HCT116 (cell line): ENCODE measurements at regions not wholly inside any gene's neighbourhood (a gene's known extent, or its start where the extent isn't known, plus 50 kb on each side); places are given as distances from the start of the nearest gene placed in this dataset.

ENCODE experiments used
- ATAC-seq: fragments of 200-7000 bp; cut with Tn5 transposase; 2 replicates; pipeline ENCODE4 v1.9.1; 2020; ENCODE audit warnings: mild to moderate bottlenecking, moderate library complexity
- BruUV-seq: library from RNA; stranded (reverse); fragments of 400-500 nt; replicated peaks from 2 replicates; lab custom pipeline; 2021; lab: Mats Ljungman, UMichigan
- CTCF ChIA-PET: fragments of 300-600 bp; sonication (Branson Sonifier 250); formaldehyde crosslinking; loops from one replicate; lab custom pipeline; 2021; ENCODE audit warnings: antibody characterized with exemption; lab: Charles Lee
- POLR2A ChIA-PET: fragments of 300-600, 350-600 bp; sonication (Branson Sonifier 250); formaldehyde crosslinking; loops from one replicate; lab custom pipeline; 2021; ENCODE audit warnings: antibody characterized with exemption; lab: Charles Lee
- RAD21 ChIA-PET, 2 experiments: fragments of 300-600 bp; sonication (Branson Sonifier 250); formaldehyde crosslinking; loops; one replicate each; lab custom pipeline; 2023; ENCODE audit warnings: low total read pairs in 2 of 2; ENCODE audit not compliant: uncharacterized antibody in 2 of 2, unreplicated experiment in 2 of 2, low non-redundant PET in 1 of 2; lab: Charles Lee
- DNase-seq: peaks from one replicate; pipeline ENCODE4 v3.0.0-alpha.2; 2010; ENCODE audit warnings: low read depth, low spot score
- H2AFZ ChIP-seq: fragments of 200-600 bp; shearing (Covaris generic), sonication (generic); 2 replicates; pipeline ENCODE4 v1.6.1; 2017; ENCODE audit warnings: low read depth, mixed run types, mixed read lengths, antibody characterized with exemption, low read length; ENCODE audit not compliant: poor library complexity, severe bottlenecking
- H3K27ac ChIP-seq: 2 replicates; pipeline ENCODE4 v1.5.1; 2012; ENCODE audit warnings: low read depth, low read length
- H3K27me3 ChIP-seq: fragments of 200-600 bp; sonication (generic); 2 replicates; pipeline ENCODE4 v1.6.1; 2016; ENCODE audit warnings: mixed run types, low read length, mixed read lengths; ENCODE audit not compliant: insufficient read depth
- H3K36me3 ChIP-seq, 2 experiments: fragments of 200-500 bp in 1 of 2; fragments of 200-600 bp in 1 of 2; sonication (Bioruptor generic) in 1 of 2; sonication (generic) in 1 of 2; 2 replicates each; pipeline versions ENCODE4 v1.5.1 to v1.6.1; 2014 to 2016; ENCODE audit warnings: low read length in 2 of 2, inconsistent platforms in 1 of 2, mixed read lengths in 1 of 2, mixed run types in 1 of 2; ENCODE audit not compliant: insufficient read depth in 2 of 2, control insufficient read depth in 1 of 2
- H3K4me1 ChIP-seq, 2 experiments: fragments of 200-600 bp in 1 of 2; sonication (generic) in 1 of 2; 2 replicates each; pipeline versions ENCODE4 v1.5.1 to v1.6.1; 2012 to 2017; ENCODE audit warnings: low read length in 2 of 2, inconsistent platforms in 1 of 2, mild to moderate bottlenecking in 1 of 2, mixed read lengths in 1 of 2, mixed run types in 1 of 2, moderate library complexity in 1 of 2; ENCODE audit not compliant: insufficient read depth in 2 of 2, control insufficient read depth in 1 of 2
- H3K4me2 ChIP-seq: fragments of 200-600 bp; sonication (generic); 2 replicates; pipeline ENCODE4 v1.6.1; 2017; ENCODE audit warnings: mixed run types, low read length, mixed read lengths
- H3K4me3 ChIP-seq, 2 experiments: fragments of 200-600 bp in 1 of 2; sonication (generic) in 1 of 2; replicated peaks in 1 of 2; 2 replicates each; pipeline ENCODE4 v1.5.1; 2011 to 2016; ENCODE audit warnings: low read length in 2 of 2, control low read depth in 1 of 2, low read depth in 1 of 2, mild to moderate bottlenecking in 1 of 2, mixed read lengths in 1 of 2, mixed run types in 1 of 2
- H3K79me2 ChIP-seq: fragments of 200-600 bp; sonication (generic); 2 replicates; pipeline ENCODE4 v1.6.1; 2017; ENCODE audit warnings: mild to moderate bottlenecking, mixed run types, low read length, moderate library complexity, mixed read lengths; ENCODE audit not compliant: insufficient read depth
- H3K9ac ChIP-seq: fragments of 200-600 bp; sonication (generic); 2 replicates; pipeline ENCODE4 v1.6.1; 2016; ENCODE audit warnings: low read length, mixed read lengths
- H3K9me2 ChIP-seq: fragments of 200-600 bp; sonication (generic), shearing (Covaris generic); 2 replicates; pipeline ENCODE4 v1.6.1; 2017; ENCODE audit warnings: mixed run types, mild to moderate bottlenecking, moderate library complexity; ENCODE audit not compliant: insufficient read depth
- H3K9me3 ChIP-seq, 2 experiments: fragments of 200-500 bp in 1 of 2; fragments of 200-600 bp in 1 of 2; sonication (Bioruptor generic) in 1 of 2; sonication (generic) in 1 of 2; 2 replicates each; pipeline ENCODE4 v1.6.1; 2014 to 2017; ENCODE audit warnings: low read length in 2 of 2, mixed read lengths in 2 of 2, inconsistent platforms in 1 of 2, low read depth in 1 of 2, mild to moderate bottlenecking in 1 of 2, mixed run types in 1 of 2, moderate library complexity in 1 of 2; ENCODE audit not compliant: control insufficient read depth in 1 of 2, insufficient read depth in 1 of 2
- H4K20me1 ChIP-seq: fragments of 200-600 bp; sonication (generic), shearing (Covaris generic); 2 replicates; pipeline ENCODE4 v1.6.1; 2017; ENCODE audit warnings: mixed run types, mild to moderate bottlenecking, moderate library complexity; ENCODE audit not compliant: insufficient read depth
- ATF3 ChIP-seq: IDR thresholded peaks from 2 replicates; pipeline ENCODE4 v1.6.1; 2012
- CEBPB ChIP-seq: IDR thresholded peaks from 2 replicates; pipeline ENCODE4 v1.6.1; 2012; ENCODE audit warnings: low read depth
- EGR1 ChIP-seq: IDR thresholded peaks from 2 replicates; pipeline ENCODE4 v1.6.1; 2012; ENCODE audit warnings: low read depth
- ELF1 ChIP-seq: IDR thresholded peaks from 2 replicates; pipeline ENCODE4 v1.6.1; 2012; ENCODE audit warnings: low read depth, borderline replicate concordance
- EZH2 ChIP-seq: fragments of 200-600 bp; sonication (generic); IDR thresholded peaks from 2 replicates; pipeline ENCODE4 v1.6.1; 2017; ENCODE audit warnings: antibody characterized with exemption, mixed run types
- EZH2phosphoT487 ChIP-seq: fragments of 200-600 bp; IDR thresholded peaks from 2 replicates; pipeline ENCODE4 v1.6.1; 2018; ENCODE audit warnings: antibody characterized with exemption, borderline replicate concordance
- FOSL1 ChIP-seq: IDR thresholded peaks from 2 replicates; pipeline ENCODE4 v1.6.1; 2012; ENCODE audit warnings: low read depth
- JUND ChIP-seq: IDR thresholded peaks from 2 replicates; pipeline ENCODE4 v1.6.1; 2012
- POLR2A ChIP-seq: IDR thresholded peaks from 2 replicates; pipeline ENCODE4 v1.7.0; 2011; ENCODE audit warnings: borderline replicate concordance; ENCODE audit not compliant: insufficient read depth, insufficient read length; ENCODE audit errors: extremely low read depth
- POLR2AphosphoS5 ChIP-seq: IDR thresholded peaks from 2 replicates; pipeline ENCODE4 v1.6.1; 2011; ENCODE audit warnings: mild to moderate bottlenecking, low read depth, low read length, moderate library complexity
- RAD21 ChIP-seq: IDR thresholded peaks from 2 replicates; pipeline ENCODE4 v1.6.1; 2012; ENCODE audit warnings: low read depth, mild to moderate bottlenecking
- REST ChIP-seq: IDR thresholded peaks from 2 replicates; pipeline ENCODE4 v1.6.1; 2012; ENCODE audit warnings: low read depth
- SIN3A ChIP-seq: IDR thresholded peaks from 2 replicates; pipeline ENCODE4 v1.6.1; 2012; ENCODE audit warnings: low read depth
- SRF ChIP-seq: IDR thresholded peaks from 2 replicates; pipeline ENCODE4 v1.6.1; 2012; ENCODE audit warnings: low read depth
- YY1 ChIP-seq: IDR thresholded peaks from 2 replicates; pipeline ENCODE4 v1.6.1; 2011; ENCODE audit warnings: low read length, low read depth, moderate library complexity, mild to moderate bottlenecking; ENCODE audit not compliant: insufficient replicate concordance; ENCODE audit errors: extremely low read depth
- ZBTB33 ChIP-seq: IDR thresholded peaks from 2 replicates; pipeline ENCODE4 v1.6.1; 2011; ENCODE audit warnings: mild to moderate bottlenecking, low read length, moderate library complexity; ENCODE audit not compliant: insufficient replicate concordance; ENCODE audit errors: extremely low read depth
- ZFX ChIP-seq: fragments of 450-650 bp; IDR thresholded peaks from 2 replicates; pipeline ENCODE4 v1.6.1; 2017
- ZNF274 ChIP-seq: fragments of 200-500 bp; sonication (Bioruptor generic); IDR thresholded peaks from 2 replicates; pipeline ENCODE4 v1.6.1; 2014; ENCODE audit warnings: mild to moderate bottlenecking, low read depth, low read length, inconsistent platforms
- intact Hi-C: fragments of 100-400 bp; cut with micrococcal nuclease; formaldehyde crosslinking; loops from 2 replicates; pipeline ENCODE4 v1.10.0; 2022

GRCh38 chr1:73744985-73745384, 453.0 kb downstream of the LRRIQ3 start:
- intact Hi-C loops, result no loop called here
- Histone ChIP-seq H3K4me3 (no peak overlapping the region), H3K36me3 (no peaks in the 10 kb centered on the region), H3K4me1 (no peaks in the 10 kb centered on the region), H4K20me1 (no peaks in the 10 kb centered on the region; the same call in 1 of the 2 replicates), H3K4me2 (no peak overlapping the region), H3K27ac (no peak overlapping the region), H3K9ac (no peak overlapping the region), H3K27me3 (no peaks in the 10 kb centered on the region), H3K79me2 (no peaks in the 10 kb centered on the region), H3K9me2 (no peaks in the 10 kb centered on the region), H2AFZ (no peak overlapping the region), H3K9me3 (peaks cover 0 to 15% of the 10 kb centered on the region in 2 experiments; a peak in 3 of 4 replicates)
- no peak for DNase-seq
- no peak for ATAC-seq
- no TSS peak for BruUV-seq
- TF ChIP-seq SIN3A (no peak), ZNF274 (no peak), POLR2A (no peak), EZH2phosphoT487 (no peak), YY1 (no peak), CEBPB (no peak), RAD21 (no peak), JUND (no peak), POLR2AphosphoS5 (no peak), EZH2 (no peak), REST (no peak), ATF3 (no peak), ZBTB33 (no peak), ZFX (no peak), ELF1 (no peak), FOSL1 (no peak), SRF (no peak), EGR1 (no peak)
- CTCF ChIA-PET, result no interaction called here
- POLR2A ChIA-PET, result no interaction called here
- RAD21 ChIA-PET, result no interaction called here
